Peyer's patch (tissue), 4 donors: ENCODE measurements at regions not wholly inside any gene's neighbourhood (a gene's known extent, or its start where the extent isn't known, plus 50 kb on each side); places are given as distances from the start of the nearest gene placed in this dataset.

ENCODE experiments used
- CTCF ChIP-seq, 6 experiments: fragments of 450-650 bp in 4 of 6; fragments of 200-600 bp in 2 of 6; sonication (generic) in 1 of 6; IDR thresholded peaks; one replicate each; pipeline ENCODE4 v1.5.1; 2017 to 2019; ENCODE audit warnings: antibody characterized with exemption in 6 of 6, mild to moderate bottlenecking in 3 of 6, moderate library complexity in 1 of 6
- POLR2A ChIP-seq, 2 donors: fragments of 450-650 bp; IDR thresholded peaks; one replicate each; pipeline ENCODE4 v1.5.1; 2017; ENCODE audit warnings: antibody characterized with exemption in 2 of 2, mild to moderate bottlenecking in 2 of 2, moderate library complexity in 2 of 2

GRCh38 chr10:16193241-16193640 lies 243.6 kb upstream of the PTER start:
- TF ChIP-seq CTCF (IDR thresholded peaks at IDR 0.05): no peak
- TF ChIP-seq POLR2A (IDR thresholded peaks at IDR 0.05): no peak
